Breast epithelium (tissue), 3 donors: ENCODE measurements at regions not wholly inside any gene's neighbourhood (a gene's known extent, or its start where the extent isn't known, plus 50 kb on each side); places are given as distances from the start of the nearest gene placed in this dataset.

Source experiments
- POLR2AphosphoS5 ChIP-seq, 3 donors: sonication (generic); formaldehyde crosslinking; IDR thresholded peaks; one replicate each; pipeline ENCODE4 v1.6.1; 2017; ENCODE audit warnings: antibody characterized with exemption in 3 of 3
- TF ChIP-seq, protein P1 (sequence below), 3 donors: fragments of 450-650 bp; IDR thresholded peaks; one replicate each; pipeline ENCODE4 v1.5.1; 2016 to 2017; ENCODE audit warnings: antibody characterized with exemption in 3 of 3, mild to moderate bottlenecking in 3 of 3, moderate library complexity in 3 of 3

GRCh38 chr13:87084192-87084591 lies 587.0 kb upstream of the SLITRK5 start:
- TF ChIP-seq, protein P1, sequence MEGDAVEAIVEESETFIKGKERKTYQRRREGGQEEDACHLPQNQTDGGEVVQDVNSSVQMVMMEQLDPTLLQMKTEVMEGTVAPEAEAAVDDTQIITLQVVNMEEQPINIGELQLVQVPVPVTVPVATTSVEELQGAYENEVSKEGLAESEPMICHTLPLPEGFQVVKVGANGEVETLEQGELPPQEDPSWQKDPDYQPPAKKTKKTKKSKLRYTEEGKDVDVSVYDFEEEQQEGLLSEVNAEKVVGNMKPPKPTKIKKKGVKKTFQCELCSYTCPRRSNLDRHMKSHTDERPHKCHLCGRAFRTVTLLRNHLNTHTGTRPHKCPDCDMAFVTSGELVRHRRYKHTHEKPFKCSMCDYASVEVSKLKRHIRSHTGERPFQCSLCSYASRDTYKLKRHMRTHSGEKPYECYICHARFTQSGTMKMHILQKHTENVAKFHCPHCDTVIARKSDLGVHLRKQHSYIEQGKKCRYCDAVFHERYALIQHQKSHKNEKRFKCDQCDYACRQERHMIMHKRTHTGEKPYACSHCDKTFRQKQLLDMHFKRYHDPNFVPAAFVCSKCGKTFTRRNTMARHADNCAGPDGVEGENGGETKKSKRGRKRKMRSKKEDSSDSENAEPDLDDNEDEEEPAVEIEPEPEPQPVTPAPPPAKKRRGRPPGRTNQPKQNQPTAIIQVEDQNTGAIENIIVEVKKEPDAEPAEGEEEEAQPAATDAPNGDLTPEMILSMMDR (IDR thresholded peaks at IDR 0.05), result no peak
- TF ChIP-seq POLR2AphosphoS5 (IDR thresholded peaks at IDR 0.05), result no peak
